T-helper 1 cell treated with Interleukin-12 subunit alpha and Interleukin-12 subunit beta and Interleukin-4 antibody, amounts not matched to agents 30 μg/mL and 1 μg/mL, for 36 hours (primary cell): ENCODE measurements at regions not wholly inside any gene's neighbourhood (a gene's known extent, or its start where the extent isn't known, plus 50 kb on each side); places are given as distances from the start of the nearest gene placed in this dataset.
"Not testable (repeated sequence)": the region's sequence is repeated elsewhere in the genome, so short reads cannot be mapped to it uniquely, and the experiment has no call there.

ENCODE experiments used
- H3K27ac Mint-ChIP-seq: one replicate; pipeline ENCODE4 v1.8.0; 2021; ENCODE audit warnings: mild to moderate bottlenecking, mixed read lengths
- H3K27me3 Mint-ChIP-seq: one replicate; pipeline ENCODE4 v1.8.0; 2021; ENCODE audit warnings: low read depth, mixed read lengths
- H3K36me3 Mint-ChIP-seq: one replicate; pipeline ENCODE4 v1.8.0; 2021; ENCODE audit warnings: low read depth, mixed read lengths
- H3K4me1 Mint-ChIP-seq: one replicate; pipeline ENCODE4 v1.8.0; 2021; ENCODE audit warnings: low read depth, mixed read lengths
- H3K4me3 Mint-ChIP-seq: one replicate; pipeline ENCODE4 v1.8.0; 2021; ENCODE audit warnings: mild to moderate bottlenecking, moderate library complexity, mixed read lengths
- H3K9me3 Mint-ChIP-seq: one replicate; pipeline ENCODE4 v1.8.0; 2021; ENCODE audit warnings: mixed read lengths

DNA sequence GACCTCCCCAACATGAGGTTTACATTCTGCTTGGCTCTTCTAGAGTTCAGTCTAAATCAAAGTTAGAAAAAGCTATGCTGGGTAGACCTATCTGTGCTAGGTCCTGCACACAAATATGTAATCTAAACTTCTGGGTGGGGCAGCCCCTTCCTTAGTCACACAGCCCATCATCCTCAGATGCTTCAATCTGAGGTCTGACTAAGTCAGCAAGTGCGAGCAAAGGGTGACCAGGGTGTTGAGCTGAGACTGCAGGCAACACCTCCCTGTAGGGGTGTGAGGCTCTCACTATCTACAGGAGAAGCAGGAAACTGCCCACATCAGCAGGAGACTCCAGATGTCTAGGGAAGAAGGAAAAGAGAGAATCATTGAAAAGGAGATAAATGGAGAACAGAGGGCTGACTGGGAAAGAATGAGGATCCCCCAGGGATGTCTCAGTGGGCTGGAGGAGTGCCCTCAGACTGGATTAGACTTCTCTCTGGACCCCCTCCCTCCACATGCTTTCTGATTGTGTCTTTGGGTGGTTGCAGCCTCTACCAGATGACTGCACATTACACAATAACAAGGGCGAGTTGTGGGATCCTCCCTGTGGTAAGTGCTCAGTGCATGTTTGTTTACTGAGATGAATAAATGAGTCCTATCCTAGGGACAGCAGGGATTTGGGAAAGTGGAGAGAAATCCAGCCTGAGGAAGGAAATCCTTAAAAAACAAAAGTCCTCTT lies 266.2 kb upstream of the PLET1 start:
- Mint-ChIP-seq H3K27me3 (peaks cover 5% of the 10 kb centered on the region), H3K4me3 (no peak overlapping the region), H3K36me3 (no peaks in the 10 kb centered on the region), H3K27ac (no peak overlapping the region), H3K9me3 (no peaks in the 10 kb centered on the region), H3K4me1 (no peaks in the 10 kb centered on the region)

DNA sequence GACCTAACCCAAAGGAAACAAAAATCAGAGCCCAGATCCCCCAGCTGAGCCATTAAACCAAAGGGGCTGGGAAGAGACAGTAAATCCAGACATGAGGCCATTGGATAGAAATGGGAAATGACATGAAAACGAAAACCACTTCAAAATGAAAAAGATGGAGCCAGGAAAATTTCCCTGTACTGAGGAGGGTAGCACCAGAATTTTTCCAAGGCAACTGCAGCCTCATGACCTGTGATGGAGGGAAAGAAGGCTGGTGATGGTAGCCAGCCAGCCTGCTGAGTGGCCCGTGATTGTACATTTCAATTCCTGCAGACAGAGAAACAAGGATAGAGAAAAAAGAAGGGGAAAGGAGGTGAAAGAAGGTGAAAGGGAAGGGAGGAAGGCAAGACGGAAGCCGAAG lies 268.4 kb upstream of the PLET1 start:
- Mint-ChIP-seq H3K9me3 (no peaks in the 10 kb centered on the region), H3K4me3 (no peak overlapping the region), H3K36me3 (no peaks in the 10 kb centered on the region), H3K27me3 (no peaks in the 10 kb centered on the region), H3K27ac (no peak overlapping the region), H3K4me1 (no peaks in the 10 kb centered on the region)

DNA sequence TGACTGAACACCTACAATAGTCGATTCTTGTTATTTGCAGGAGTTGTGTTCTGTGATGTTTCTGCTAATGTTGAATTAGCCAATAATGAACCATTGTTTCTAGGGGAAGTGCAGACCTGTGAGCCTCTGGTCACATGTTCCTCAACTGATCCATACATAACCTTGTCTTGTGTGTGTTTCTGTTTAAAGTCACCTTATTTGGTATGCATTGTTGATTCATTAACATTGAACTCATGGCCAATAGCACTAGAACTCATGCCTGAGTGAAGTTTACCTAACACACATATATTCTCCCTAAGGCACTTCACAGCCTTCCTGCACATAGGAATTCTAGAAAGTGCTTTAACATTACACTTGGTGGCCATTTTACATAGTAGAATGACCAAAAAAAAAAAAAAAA lies 271.8 kb upstream of the PLET1 start:
- H3K27me3 Mint-ChIP-seq = peaks cover 5% of the 10 kb centered on the region
- no peak overlapping the region for H3K4me3 Mint-ChIP-seq
- H3K4me1 Mint-ChIP-seq = no peaks in the 10 kb centered on the region
- H3K27ac Mint-ChIP-seq = no peak overlapping the region
- H3K9me3 Mint-ChIP-seq = no peaks in the 10 kb centered on the region
- H3K36me3 Mint-ChIP-seq = no peaks in the 10 kb centered on the region

DNA sequence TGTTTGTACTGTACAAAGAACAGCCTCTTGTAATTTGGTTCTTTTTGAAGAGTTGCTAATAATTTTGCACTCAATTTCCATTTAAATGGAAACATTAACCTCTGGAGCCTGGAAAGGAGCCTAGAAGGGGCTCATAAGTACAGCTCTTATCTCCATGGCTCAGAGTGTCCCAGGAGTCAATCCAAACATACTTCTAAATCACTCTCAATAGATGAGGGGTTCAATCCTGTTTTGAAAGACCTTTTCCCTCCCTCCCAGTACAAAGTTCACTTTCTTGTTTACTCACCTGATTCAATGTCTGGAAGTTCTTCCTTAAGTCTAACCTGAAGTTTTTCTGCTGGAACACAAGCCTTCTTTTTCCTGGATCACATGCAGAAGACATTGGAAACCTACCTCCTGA lies 273.0 kb upstream of the PLET1 start:
- peaks cover 5% of the 10 kb centered on the region for H3K27me3 Mint-ChIP-seq
- H3K36me3 Mint-ChIP-seq = no peaks in the 10 kb centered on the region
- no peak overlapping the region for H3K27ac Mint-ChIP-seq
- H3K9me3 Mint-ChIP-seq = no peaks in the 10 kb centered on the region
- no peak overlapping the region for H3K4me3 Mint-ChIP-seq
- H3K4me1 Mint-ChIP-seq = no peaks in the 10 kb centered on the region

DNA sequence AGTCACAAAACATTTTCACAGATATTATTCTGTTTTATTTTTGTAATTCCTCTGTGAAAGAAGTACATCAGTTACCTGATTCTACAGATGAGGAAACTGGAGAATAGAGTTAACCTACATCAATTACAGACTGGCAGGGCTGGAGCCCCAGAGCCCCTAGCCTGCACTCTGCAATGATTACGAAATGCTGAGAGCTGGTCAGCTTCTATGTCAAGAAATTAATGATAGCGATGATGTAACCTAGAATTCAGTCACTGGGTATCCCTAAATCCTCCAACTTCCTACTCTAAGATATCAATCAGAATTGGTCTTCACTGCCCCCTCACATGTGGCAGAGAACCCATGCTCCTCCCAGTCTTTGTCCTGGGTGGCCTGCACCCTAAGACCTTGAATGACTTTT lies 273.5 kb upstream of the PLET1 start:
- Mint-ChIP-seq H3K4me3 (no peak overlapping the region), H3K27ac (no peak overlapping the region), H3K36me3 (no peaks in the 10 kb centered on the region), H3K27me3 (peaks cover 5% of the 10 kb centered on the region), H3K4me1 (no peaks in the 10 kb centered on the region), H3K9me3 (no peaks in the 10 kb centered on the region)

DNA sequence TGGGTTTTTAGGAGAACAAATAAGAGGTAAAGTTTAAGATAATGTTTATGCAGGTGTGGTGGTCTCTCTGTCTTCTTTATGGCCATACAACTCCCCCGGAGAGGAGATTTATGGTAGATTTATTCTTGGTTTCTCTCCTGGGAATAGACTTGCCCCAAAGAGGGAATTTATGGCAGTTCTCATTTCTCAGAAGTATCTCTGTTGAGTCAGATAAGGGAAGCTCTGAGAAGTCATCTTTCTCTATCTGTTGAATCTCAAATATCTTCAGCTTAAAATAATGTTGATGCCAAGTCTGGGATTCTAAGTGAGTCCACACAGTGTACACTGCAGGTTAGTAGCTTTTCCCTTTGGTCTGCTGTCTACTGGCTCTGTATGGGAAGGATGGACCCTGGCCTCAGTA lies 276.4 kb upstream of the PLET1 start:
- no peak overlapping the region for H3K27ac Mint-ChIP-seq

DNA sequence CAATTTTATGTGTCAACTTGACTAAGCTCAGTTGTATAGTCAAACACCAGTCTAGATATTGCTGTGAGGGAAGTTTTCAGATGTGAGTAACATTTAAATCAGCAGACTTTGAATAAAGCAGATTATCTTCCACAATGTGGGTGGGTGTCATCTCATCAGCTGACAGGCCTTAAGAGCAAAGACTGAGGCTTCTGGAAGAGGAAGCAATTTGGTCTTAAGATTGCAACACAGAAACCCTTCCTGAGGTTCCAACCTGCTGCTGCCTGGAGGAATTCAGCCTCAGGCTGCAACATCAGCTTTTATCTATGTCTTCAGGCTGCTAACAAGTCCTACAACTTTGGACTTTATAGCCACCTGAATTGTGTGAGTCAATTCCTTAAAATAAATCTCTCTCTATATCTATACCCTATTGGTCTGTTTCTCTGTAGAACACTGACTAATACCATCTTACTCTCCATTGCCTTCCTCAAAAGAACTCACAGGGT lies 277.2 kb upstream of the PLET1 start:
- Mint-ChIP-seq H3K27me3 (peaks cover 5% of the 10 kb centered on the region), H3K4me3 (no peak overlapping the region), H3K4me1 (no peaks in the 10 kb centered on the region), H3K36me3 (no peaks in the 10 kb centered on the region), H3K9me3 (no peaks in the 10 kb centered on the region), H3K27ac (no peak overlapping the region)

More for the DNA sequence above, 276.4 kb upstream of the PLET1 start:
- Mint-ChIP-seq H3K4me3 (no peak overlapping the region), H3K4me1 (no peaks in the 10 kb centered on the region), H3K27me3 (peaks cover 5% of the 10 kb centered on the region), H3K9me3 (no peaks in the 10 kb centered on the region), H3K36me3 (no peaks in the 10 kb centered on the region)

DNA sequence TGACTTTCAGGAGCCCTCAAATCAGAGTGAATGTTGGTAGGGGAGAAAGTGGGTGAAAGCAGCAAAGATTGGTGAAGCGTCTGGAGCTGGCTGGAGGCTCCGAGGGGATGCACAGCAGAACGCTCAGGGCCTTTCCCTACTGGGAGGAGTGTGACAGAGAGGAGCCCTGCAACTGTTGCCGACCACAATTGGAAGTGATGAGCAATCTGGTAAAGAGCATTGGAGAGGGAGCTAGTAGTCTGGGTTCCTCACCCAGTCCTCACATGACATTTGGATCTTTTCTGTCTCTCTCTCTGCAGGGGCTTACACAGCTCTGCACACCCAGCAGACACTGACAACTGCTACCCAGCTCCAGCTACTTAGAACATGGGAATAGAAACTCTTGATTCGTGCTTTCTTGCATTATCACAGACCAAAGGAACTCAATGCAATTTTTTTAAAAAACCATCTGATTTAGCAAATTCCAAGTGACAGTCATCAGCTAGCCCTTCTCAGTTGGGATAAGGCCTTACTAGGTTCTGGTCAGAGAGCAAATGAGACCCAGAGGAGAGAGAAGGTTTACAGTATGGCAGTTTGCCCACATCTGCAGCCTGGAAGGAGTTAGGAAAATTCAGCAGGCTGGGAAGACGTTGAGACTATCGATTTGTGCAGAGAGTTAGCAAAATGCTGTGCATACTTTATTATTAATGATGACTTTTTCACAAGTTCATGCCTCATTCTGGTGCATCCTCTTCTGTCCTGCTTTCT lies 278.0 kb upstream of the PLET1 start:
- Mint-ChIP-seq H3K27ac (no peak overlapping the region), H3K4me3 (no peak overlapping the region), H3K27me3 (peaks cover 5% of the 10 kb centered on the region), H3K4me1 (no peaks in the 10 kb centered on the region), H3K36me3 (no peaks in the 10 kb centered on the region), H3K9me3 (no peaks in the 10 kb centered on the region)

DNA sequence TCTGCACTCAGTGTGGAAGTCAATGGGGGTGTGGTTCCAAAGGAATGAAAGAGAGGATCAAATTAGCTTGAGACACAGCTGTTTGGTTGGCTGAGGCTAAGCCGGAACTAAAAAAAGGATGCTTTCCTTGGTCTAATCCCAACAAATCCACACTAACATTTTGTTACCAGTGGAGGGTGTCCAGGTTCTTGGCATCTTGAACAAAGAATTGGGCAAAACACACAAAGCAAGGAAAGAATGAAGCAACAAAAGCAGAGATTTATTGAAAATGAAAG lies 278.6 kb upstream of the PLET1 start:
- not testable (repeated sequence) for H3K4me1 Mint-ChIP-seq, H3K27ac Mint-ChIP-seq, H3K36me3 Mint-ChIP-seq

DNA sequence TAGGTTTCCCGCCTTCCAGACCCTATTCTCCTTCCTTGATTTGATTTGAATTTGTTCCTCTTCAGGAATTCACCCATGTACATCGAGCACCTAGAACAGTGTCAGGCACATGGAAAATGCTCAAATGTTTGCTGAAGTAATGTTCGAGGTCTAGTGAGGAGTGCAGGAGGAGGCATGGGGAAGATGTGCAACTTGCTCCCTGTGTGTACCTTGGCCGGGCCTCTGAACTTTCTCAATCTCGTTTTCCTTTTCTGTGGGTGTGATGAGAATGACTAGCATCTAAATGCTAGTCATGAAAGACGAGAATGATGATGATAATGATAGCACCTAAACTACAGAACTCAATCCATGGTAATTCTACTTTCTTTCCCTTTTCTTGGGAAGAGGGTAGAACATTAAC lies 279.1 kb upstream of the PLET1 start:
- H3K4me1 Mint-ChIP-seq = no peaks in the 10 kb centered on the region
- no peaks in the 10 kb centered on the region for H3K9me3 Mint-ChIP-seq
- H3K27me3 Mint-ChIP-seq = peaks cover 5% of the 10 kb centered on the region
- H3K4me3 Mint-ChIP-seq = no peak overlapping the region
- no peak overlapping the region for H3K27ac Mint-ChIP-seq
- no peaks in the 10 kb centered on the region for H3K36me3 Mint-ChIP-seq

More for the DNA sequence above, 278.6 kb upstream of the PLET1 start:
- not testable (repeated sequence) for H3K4me3 Mint-ChIP-seq, H3K9me3 Mint-ChIP-seq, H3K27me3 Mint-ChIP-seq

DNA sequence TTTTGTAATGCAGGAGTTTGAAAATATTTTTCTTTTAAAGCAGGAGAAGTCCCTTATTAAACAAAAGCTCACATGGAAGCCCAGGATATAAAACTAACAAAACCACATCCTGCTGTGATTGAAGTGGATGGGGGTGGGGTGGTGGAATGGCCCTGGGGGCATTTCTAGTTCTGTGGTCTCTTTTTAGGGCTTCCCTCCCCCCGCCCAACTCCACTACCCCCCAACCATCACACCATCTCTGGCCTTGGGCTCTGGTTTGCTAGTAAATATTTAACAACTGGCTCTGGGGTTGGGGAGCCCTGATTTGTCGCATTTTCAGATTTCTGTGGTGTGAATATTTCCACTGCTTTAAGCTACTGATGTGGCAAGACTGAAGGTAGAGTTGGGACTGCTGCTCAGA lies 279.6 kb upstream of the PLET1 start:
- Mint-ChIP-seq H3K27ac (no peak overlapping the region), H3K27me3 (peaks cover 5% of the 10 kb centered on the region), H3K4me3 (no peak overlapping the region), H3K36me3 (no peaks in the 10 kb centered on the region), H3K9me3 (no peaks in the 10 kb centered on the region), H3K4me1 (no peaks in the 10 kb centered on the region)

DNA sequence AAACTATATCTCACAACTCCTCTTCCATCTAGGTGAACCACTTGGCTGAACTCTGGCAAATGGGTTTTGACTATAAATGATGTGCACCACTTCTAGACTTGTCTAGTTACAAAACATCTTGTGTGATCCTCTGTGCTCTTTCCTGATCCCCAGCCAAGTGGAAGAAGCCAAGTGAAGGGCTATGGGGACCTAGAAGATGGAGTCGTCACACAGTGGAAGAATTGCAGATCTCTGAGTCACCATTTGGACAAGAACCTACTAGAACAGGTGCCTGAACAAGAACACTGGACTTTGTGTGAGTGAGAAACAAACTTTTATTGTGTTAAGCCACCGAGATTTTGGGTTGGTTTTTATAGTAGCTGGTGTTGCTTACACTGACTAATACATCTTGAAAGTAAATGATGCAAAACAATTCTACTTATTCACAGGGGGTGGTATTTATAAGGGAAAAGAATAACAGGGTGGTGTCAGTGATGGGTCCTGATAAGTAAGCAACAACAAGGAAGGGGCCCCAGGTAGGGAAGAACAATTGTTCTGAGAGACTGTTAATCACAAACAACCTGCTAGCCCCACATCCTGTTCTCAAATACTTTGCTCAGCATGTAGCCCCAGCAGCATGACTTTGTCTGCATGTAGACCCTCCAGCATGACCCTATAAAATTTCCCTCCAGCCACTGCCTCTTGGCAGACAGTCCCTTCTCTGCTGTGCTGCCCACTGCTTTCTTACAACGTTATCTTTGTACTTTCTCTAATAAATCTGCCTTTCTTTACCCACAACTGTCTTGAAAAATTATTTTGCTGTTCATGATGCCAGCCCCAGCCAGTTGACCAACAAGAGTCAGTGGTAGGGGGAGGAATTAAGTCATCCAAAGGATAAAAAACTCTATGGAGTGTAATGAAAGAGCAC lies 280.7 kb upstream of the PLET1 start:
- Mint-ChIP-seq H3K36me3 (no peaks in the 10 kb centered on the region), H3K4me1 (no peaks in the 10 kb centered on the region), H3K27me3 (peaks cover 4% of the 10 kb centered on the region), H3K27ac (no peak overlapping the region), H3K9me3 (no peaks in the 10 kb centered on the region), H3K4me3 (no peak overlapping the region)

DNA sequence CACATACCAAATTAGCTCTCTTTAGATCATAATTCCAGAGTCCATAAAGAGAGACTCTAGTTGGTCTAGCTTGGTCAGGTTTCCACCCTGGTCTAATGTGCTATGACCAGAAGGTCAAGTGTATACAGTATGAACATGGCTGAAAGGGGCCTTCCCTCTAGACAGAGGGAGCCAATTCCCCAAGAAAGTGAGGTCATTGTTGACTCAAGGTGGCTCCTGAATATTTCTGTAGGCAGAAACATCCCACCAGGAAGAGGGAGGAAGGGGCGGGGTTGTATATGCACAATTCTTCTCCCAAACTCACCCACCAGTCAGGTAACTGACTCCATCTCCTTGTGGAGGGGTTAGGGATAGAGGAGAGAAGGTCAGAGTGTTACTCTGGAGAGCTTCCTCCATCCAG lies 281.8 kb upstream of the PLET1 start:
- no peak overlapping the region for H3K4me3 Mint-ChIP-seq
- no peaks in the 10 kb centered on the region for H3K36me3 Mint-ChIP-seq
- no peaks in the 10 kb centered on the region for H3K27me3 Mint-ChIP-seq
- H3K4me1 Mint-ChIP-seq = no peaks in the 10 kb centered on the region
- H3K9me3 Mint-ChIP-seq = no peaks in the 10 kb centered on the region
- H3K27ac Mint-ChIP-seq = no peak overlapping the region

DNA sequence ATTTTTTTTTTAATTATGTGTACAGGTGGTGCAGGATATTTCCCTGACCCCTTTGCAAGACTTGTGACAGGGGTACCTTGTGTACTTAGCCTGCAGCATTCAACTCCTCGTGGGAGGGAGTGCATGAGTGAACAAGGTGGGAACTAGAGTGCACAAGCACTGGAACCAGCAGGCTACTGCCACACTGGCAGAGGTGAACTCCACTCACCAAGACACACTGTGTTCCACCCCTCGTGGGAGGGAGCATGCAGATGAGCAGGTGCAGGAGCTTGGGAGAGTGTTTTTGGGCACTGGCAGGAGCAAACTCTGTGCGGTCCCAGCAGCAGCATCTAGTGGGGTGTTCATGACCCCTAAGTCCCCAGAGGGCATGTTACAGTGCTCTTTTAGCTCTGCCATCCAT lies 282.7 kb upstream of the PLET1 start:
- no peaks in the 10 kb centered on the region for H3K9me3 Mint-ChIP-seq
- H3K4me1 Mint-ChIP-seq = no peaks in the 10 kb centered on the region
- H3K36me3 Mint-ChIP-seq = no peaks in the 10 kb centered on the region
- H3K4me3 Mint-ChIP-seq = no peak overlapping the region
- no peaks in the 10 kb centered on the region for H3K27me3 Mint-ChIP-seq
- H3K27ac Mint-ChIP-seq = no peak overlapping the region

DNA sequence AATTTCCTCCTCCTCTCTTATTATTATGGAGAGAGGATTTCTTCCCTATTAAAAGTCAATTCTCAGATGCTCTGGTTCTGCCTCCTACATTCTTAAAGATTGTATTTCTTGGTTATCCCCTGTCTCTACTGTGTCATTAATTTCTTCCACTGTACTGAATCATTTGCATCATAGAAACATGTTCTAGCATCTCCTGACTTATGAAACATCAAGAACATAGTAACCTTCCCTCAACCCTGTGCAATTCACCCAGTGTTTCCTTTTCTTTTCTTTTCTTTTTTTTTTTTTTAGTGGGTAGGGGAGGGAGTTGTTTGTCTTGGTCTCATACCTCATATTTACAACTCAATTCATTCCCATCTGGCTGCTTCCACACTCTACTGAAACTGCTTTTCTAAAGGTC lies 288.0 kb upstream of the PLET1 start:
- no peak overlapping the region for H3K4me3 Mint-ChIP-seq
- H3K27ac Mint-ChIP-seq = no peak overlapping the region
- H3K9me3 Mint-ChIP-seq = no peaks in the 10 kb centered on the region
- H3K4me1 Mint-ChIP-seq = no peaks in the 10 kb centered on the region
- no peaks in the 10 kb centered on the region for H3K36me3 Mint-ChIP-seq
- peaks cover 4% of the 10 kb centered on the region for H3K27me3 Mint-ChIP-seq
